Panc1 (cell line): ENCODE measurements at regions not wholly inside any gene's neighbourhood (a gene's known extent, or its start where the extent isn't known, plus 50 kb on each side); places are given as distances from the start of the nearest gene placed in this dataset.

Experiments
- CTCF ChIP-seq: fragments of 450-650 bp; IDR thresholded peaks from 2 replicates; pipeline ENCODE4 v1.5.1; 2017; ENCODE audit warnings: mild to moderate bottlenecking
- POLR2AphosphoS5 ChIP-seq: IDR thresholded peaks from 2 replicates; pipeline ENCODE4 v1.6.1; 2012; ENCODE audit warnings: mild to moderate bottlenecking, low read depth, low read length, moderate library complexity

- TF ChIP-seq POLR2AphosphoS5 = no peak
- no peak for TF ChIP-seq CTCF
These were observed 157.1 kb upstream of the SIX2 start for GRCh38 chr2:45166229-45166890.
